Calu3 (cell line): ENCODE measurements at regions not wholly inside any gene's neighbourhood (a gene's known extent, or its start where the extent isn't known, plus 50 kb on each side); places are given as distances from the start of the nearest gene placed in this dataset.

Experiments used
- BruUV-seq: library from RNA; stranded (reverse); fragments of 400-500 nt; replicated peaks from 2 replicates; lab custom pipeline; 2021; lab: Mats Ljungman, UMichigan
- CTCF ChIA-PET: fragments of 300-600 bp; sonication (Branson Sonifier 250); formaldehyde crosslinking; loops from one replicate; lab custom pipeline; 2022; ENCODE audit warnings: antibody characterized with exemption; lab: Charles Lee
- DNase-seq: peaks from one replicate; pipeline ENCODE4 v3.0.0; 2022
- H3K27ac Mint-ChIP-seq: one replicate; pipeline ENCODE4 v1.8.0; 2022; ENCODE audit warnings: mixed read lengths; ENCODE audit not compliant: unreplicated experiment
- H3K27me3 Mint-ChIP-seq: one replicate; pipeline ENCODE4 v1.8.0; 2022; ENCODE audit warnings: mixed read lengths; ENCODE audit not compliant: unreplicated experiment
- H3K36me3 Mint-ChIP-seq: one replicate; pipeline ENCODE4 v1.8.0; 2022; ENCODE audit warnings: mild to moderate bottlenecking, moderate library complexity, mixed read lengths; ENCODE audit not compliant: insufficient read depth, unreplicated experiment
- H3K4me1 Mint-ChIP-seq: one replicate; pipeline ENCODE4 v1.8.0; 2022; ENCODE audit warnings: mild to moderate bottlenecking, low read depth, mixed read lengths; ENCODE audit not compliant: unreplicated experiment
- H3K4me3 Mint-ChIP-seq: one replicate; pipeline ENCODE4 v1.8.0; 2022; ENCODE audit warnings: mild to moderate bottlenecking, low read depth, moderate library complexity, mixed read lengths; ENCODE audit not compliant: unreplicated experiment
- H3K9me3 Mint-ChIP-seq: one replicate; pipeline ENCODE4 v1.8.0; 2022; ENCODE audit warnings: low read depth, mixed read lengths; ENCODE audit not compliant: unreplicated experiment
- intact Hi-C: fragments of 100-400 bp; cut with micrococcal nuclease; formaldehyde crosslinking; loops from one replicate; pipeline ENCODE4 v1.10.0; 2022; ENCODE audit not compliant: unreplicated experiment
- TF ChIP-seq, protein P1 (sequence below): fragments of 200-600 bp; IDR thresholded peaks from one replicate; pipeline ENCODE4 v1.8.0; 2022; ENCODE audit warnings: antibody characterized with exemption; ENCODE audit not compliant: unreplicated experiment

DNA sequence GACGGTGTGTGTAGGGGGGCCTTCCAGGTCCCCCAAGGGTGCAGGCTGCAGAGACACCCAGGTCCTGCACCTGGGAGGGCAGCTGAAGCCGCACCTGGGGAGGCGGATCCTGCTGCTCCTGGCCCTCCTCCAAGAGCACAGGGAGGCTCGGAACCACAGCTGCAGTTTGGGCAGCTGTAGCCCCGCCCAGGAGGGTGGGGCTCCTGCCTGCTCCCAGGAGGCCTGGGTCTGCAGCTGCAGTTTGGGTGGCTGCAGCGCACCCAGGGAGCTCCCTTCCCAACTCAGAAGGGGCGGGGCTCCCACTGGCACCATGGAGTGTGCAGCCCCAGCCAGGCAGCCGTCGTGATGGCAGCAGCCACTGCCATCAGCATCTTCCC lies 69.4 kb upstream of the NKD1 start:
- TF ChIP-seq, protein P1, sequence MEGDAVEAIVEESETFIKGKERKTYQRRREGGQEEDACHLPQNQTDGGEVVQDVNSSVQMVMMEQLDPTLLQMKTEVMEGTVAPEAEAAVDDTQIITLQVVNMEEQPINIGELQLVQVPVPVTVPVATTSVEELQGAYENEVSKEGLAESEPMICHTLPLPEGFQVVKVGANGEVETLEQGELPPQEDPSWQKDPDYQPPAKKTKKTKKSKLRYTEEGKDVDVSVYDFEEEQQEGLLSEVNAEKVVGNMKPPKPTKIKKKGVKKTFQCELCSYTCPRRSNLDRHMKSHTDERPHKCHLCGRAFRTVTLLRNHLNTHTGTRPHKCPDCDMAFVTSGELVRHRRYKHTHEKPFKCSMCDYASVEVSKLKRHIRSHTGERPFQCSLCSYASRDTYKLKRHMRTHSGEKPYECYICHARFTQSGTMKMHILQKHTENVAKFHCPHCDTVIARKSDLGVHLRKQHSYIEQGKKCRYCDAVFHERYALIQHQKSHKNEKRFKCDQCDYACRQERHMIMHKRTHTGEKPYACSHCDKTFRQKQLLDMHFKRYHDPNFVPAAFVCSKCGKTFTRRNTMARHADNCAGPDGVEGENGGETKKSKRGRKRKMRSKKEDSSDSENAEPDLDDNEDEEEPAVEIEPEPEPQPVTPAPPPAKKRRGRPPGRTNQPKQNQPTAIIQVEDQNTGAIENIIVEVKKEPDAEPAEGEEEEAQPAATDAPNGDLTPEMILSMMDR, result no peak
- Mint-ChIP-seq H3K27me3 (peaks cover 98% of the 10 kb centered on the region), H3K27ac (no peak overlapping the region), H3K4me1 (no peaks in the 10 kb centered on the region), H3K9me3 (no peaks in the 10 kb centered on the region), H3K4me3 (no peak overlapping the region), H3K36me3 (no peaks in the 10 kb centered on the region)
- DNase-seq, result no peak
- no TSS peak for BruUV-seq
- intact Hi-C loops, result no loop called here
- CTCF ChIA-PET, result no interaction called here

- Mint-ChIP-seq H3K9me3 (no peaks in the 10 kb centered on the region), H3K36me3 (no peaks in the 10 kb centered on the region), H3K27ac (no peak overlapping the region), H3K4me3 (no peak overlapping the region), H3K27me3 (peaks cover 98% of the 10 kb centered on the region), H3K4me1 (no peaks in the 10 kb centered on the region)
- CTCF ChIA-PET, result no interaction called here
- TF ChIP-seq, protein P1, result no peak
- intact Hi-C loops, result no loop called here
- BruUV-seq, result no TSS peak
- DNase-seq, result no peak
Measured at GRCh38 chr16:50478075-50478772, 70.0 kb upstream of the NKD1 start.

- Mint-ChIP-seq H3K27ac (no peak overlapping the region), H3K9me3 (no peaks in the 10 kb centered on the region), H3K27me3 (peaks cover 100% of the 10 kb centered on the region), H3K4me1 (no peaks in the 10 kb centered on the region), H3K36me3 (no peaks in the 10 kb centered on the region), H3K4me3 (no peak overlapping the region)
- DNase-seq, result no peak
- TF ChIP-seq, protein P1, result no peak
- CTCF ChIA-PET, result no interaction called here
- no TSS peak for BruUV-seq
- intact Hi-C loops, result no loop called here
Measured at GRCh38 chr16:50476486-50477255, 71.5 kb upstream of the NKD1 start.

DNA sequence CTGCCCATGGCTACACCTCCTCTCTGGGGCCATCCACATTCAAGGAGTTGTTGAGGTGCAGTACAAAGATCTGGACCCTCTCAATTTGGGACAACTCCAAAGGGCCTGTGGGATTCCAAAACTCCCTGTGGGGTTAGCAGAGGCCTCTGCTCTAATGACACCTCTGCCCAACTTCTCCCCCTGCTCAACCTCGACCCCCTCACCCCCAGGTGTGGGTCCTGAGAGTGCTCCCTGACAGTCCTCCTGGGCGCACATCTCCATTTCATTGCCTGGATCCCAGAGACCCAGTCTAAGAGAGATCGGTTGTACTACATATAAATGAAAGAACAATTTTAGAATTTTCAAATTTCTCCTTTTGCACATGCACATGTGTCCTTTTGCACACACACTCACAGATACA lies 73.0 kb upstream of the NKD1 start:
- Mint-ChIP-seq H3K27ac (no peak overlapping the region), H3K27me3 (peaks cover 99% of the 10 kb centered on the region), H3K9me3 (no peaks in the 10 kb centered on the region), H3K4me1 (no peaks in the 10 kb centered on the region), H3K36me3 (no peaks in the 10 kb centered on the region), H3K4me3 (no peak overlapping the region)
- DNase-seq, result no peak
- CTCF ChIA-PET, result no interaction called here
- BruUV-seq, result no TSS peak
- TF ChIP-seq, protein P1, result no peak
- intact Hi-C loops, result no loop called here
